Testis (tissue), 2 donors: ENCODE measurements at regions not wholly inside any gene's neighbourhood (a gene's known extent, or its start where the extent isn't known, plus 50 kb on each side); places are given as distances from the start of the nearest gene placed in this dataset.

ENCODE experiments used
- POLR2A ChIP-seq: fragments of 450-650 bp; IDR thresholded peaks from one replicate; pipeline ENCODE4 v1.6.1; 2017; ENCODE audit warnings: antibody characterized with exemption, mild to moderate bottlenecking, moderate library complexity
- TF ChIP-seq, protein P1 (sequence below), 3 experiments: fragments of 450-650 bp in 2 of 3; fragments of 200-600 bp in 1 of 3; sonication (generic) in 1 of 3; IDR thresholded peaks; one replicate each; pipeline ENCODE4 v1.5.1; 2016 to 2019; ENCODE audit warnings: antibody characterized with exemption in 3 of 3, mild to moderate bottlenecking in 2 of 3, moderate library complexity in 1 of 3

DNA sequence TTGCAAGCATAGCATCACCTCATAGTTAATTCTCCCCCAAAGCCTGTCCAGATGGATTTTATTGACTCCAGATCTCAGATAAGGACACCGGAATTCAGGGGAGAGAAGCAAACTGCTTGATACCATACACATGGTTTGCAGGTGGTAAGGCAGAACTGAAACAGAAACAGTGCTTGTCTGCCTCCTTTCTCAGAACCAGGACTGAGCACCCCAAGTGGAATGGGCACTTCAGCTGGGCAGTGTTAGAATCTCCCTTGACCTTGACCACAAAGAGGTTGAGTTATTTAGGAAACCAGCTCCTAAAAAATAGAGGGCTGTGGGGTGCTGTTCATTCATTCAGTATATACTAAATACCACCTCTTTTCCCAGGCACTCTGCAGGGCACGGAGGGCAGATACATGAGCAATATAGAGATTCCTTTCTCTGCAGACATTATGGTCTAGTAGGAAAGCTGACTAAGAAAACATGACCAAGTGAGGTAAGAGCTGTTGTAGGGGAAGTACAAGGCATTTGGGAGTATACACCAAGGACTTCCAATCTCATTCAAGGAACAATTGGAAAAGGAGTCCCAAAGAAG lies 185.2 kb downstream of the C1orf94 start:
- TF ChIP-seq, protein P1, sequence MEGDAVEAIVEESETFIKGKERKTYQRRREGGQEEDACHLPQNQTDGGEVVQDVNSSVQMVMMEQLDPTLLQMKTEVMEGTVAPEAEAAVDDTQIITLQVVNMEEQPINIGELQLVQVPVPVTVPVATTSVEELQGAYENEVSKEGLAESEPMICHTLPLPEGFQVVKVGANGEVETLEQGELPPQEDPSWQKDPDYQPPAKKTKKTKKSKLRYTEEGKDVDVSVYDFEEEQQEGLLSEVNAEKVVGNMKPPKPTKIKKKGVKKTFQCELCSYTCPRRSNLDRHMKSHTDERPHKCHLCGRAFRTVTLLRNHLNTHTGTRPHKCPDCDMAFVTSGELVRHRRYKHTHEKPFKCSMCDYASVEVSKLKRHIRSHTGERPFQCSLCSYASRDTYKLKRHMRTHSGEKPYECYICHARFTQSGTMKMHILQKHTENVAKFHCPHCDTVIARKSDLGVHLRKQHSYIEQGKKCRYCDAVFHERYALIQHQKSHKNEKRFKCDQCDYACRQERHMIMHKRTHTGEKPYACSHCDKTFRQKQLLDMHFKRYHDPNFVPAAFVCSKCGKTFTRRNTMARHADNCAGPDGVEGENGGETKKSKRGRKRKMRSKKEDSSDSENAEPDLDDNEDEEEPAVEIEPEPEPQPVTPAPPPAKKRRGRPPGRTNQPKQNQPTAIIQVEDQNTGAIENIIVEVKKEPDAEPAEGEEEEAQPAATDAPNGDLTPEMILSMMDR (IDR thresholded peaks at IDR 0.05) = no peak
- no peak for TF ChIP-seq POLR2A
